Stimulated activated CD8-positive, alpha-beta memory T cell treated with anti-CD3 and anti-CD28 coated beads, Interleukin-15, amount 100 ng/mL, for 48 hours (primary cell): ENCODE measurements at regions not wholly inside any gene's neighbourhood (a gene's known extent, or its start where the extent isn't known, plus 50 kb on each side); places are given as distances from the start of the nearest gene placed in this dataset.

Source experiments
- DNase-seq, 2 donors: peaks; one replicate each; pipeline ENCODE4 v3.0.0-alpha.2; 2020; ENCODE audit warnings: low read depth in 2 of 2

- DNase-seq: no peak
Measured at GRCh38 chr20:20992686-20993360, 113.3 kb downstream of the LINC00237 start.

GRCh38 chr20:20992277-20992676 is 113.9 kb downstream of the LINC00237 start:
- no peak for DNase-seq

GRCh38 chr20:20989081-20989480 is 117.1 kb downstream of the LINC00237 start:
- DNase-seq: no peak

DNA sequence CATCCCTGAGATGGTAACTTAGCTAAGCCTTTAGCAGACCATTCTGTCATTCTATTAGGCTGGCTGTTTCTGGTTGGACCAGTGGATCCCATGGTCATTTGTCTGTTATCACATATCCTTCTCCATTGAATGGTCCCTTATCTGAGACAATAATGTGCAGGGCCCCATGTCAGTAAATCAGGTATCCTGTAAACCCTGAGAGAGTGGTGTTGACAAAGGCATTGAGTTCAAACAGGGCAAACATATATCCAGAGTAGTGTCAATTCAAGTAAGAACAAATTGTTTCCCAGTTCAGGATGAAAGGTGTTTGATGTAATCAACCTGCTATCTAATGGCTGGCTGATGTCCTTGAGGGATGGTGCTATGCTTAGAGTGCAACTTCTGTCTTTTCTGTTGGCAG is 126.2 kb downstream of the LINC00237 start:
- DNase-seq: no peak

DNA sequence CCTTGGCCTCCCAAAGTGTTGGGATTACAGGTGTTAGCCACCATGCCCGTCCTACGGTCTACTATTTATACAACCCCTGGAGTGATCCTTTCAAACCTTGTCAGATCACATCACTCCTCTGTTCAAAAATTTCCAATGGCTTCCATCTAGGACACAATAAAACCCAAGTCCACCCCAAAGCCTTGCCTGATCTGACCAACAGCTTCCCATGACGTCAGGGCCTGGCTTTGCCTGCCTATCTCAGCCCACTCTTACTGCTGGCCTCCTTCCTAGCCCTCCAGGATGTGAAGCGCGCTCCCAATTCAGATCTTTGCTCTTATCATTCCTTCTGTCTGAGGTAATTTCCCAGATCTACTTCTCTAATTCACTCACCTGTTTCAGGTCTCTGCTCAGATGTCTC is 128.4 kb downstream of the LINC00237 start:
- DNase-seq: no peak

- no peak for DNase-seq
Measured at GRCh38 chr20:20972490-20972889, 133.7 kb downstream of the LINC00237 start.

- DNase-seq: no peak
Measured at GRCh38 chr20:20971810-20972209, 134.3 kb downstream of the LINC00237 start.

DNA sequence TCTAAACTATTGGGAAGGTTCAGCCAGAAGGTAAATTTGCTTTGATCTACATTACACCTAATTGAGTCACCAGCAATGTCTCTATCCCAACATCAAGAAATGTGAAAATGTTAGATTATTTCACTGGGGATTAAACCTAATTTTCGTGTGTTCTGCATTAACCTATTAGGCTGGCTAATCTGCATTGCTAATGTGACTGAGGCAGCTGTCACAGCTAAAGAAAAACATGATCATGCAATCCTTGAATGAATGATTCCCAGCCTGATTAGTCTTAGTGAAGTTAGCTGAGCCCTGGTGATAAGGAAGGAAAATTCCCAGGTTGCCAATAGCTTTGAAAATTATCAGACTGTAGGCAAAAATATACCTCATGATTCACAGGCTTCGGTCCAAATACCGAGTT is 135.3 kb downstream of the LINC00237 start:
- DNase-seq: no peak

DNA sequence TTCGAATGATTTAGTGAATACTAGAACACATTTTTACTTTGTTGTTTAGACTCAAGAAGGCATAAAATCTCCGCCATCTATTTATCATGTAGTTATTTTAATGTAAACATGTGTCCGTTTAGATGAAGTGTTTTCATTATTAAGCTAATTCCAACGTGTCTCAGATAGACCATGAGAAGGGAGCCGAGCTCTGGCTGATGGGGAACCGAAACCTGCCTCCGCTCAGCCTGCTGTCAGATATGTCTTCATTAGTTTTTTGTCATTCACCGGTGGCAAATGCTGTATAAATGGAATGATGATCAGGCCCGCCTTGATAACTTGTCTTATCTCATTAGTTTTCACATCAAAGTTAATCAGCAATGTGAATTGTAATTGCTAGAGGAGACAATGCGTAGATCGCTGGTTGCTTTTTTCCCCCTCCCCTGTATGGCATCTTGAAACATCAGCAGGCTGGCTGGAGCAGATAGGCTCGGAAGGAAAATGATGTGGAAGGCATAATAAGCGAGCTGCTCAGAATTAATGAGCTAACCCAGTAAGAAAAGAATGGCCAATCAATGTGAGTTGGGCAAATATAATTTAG is 136.4 kb downstream of the LINC00237 start:
- DNase-seq: no peak

- DNase-seq: no peak
Measured at GRCh38 chr20:20967564-20968184, 138.5 kb downstream of the LINC00237 start.

DNA sequence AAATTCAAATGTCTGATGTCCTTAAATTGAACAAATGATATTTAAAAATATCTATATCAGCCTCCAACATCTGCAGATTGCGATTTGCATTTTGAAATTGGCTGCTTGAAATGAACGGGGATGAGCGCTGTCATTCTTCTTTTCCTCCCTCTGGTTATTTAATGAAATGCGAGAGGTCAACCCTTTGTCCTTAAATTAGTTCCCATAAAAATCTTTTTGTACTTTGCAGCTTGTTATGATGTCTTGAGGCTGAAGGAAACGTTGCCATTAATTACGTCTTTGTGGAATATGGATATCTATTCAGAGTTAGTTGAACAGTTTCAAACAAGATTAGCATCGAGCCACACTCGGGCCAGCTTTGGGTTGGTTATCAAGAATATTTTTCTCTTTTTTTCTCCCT is 140.0 kb downstream of the LINC00237 start:
- DNase-seq: no peak

DNA sequence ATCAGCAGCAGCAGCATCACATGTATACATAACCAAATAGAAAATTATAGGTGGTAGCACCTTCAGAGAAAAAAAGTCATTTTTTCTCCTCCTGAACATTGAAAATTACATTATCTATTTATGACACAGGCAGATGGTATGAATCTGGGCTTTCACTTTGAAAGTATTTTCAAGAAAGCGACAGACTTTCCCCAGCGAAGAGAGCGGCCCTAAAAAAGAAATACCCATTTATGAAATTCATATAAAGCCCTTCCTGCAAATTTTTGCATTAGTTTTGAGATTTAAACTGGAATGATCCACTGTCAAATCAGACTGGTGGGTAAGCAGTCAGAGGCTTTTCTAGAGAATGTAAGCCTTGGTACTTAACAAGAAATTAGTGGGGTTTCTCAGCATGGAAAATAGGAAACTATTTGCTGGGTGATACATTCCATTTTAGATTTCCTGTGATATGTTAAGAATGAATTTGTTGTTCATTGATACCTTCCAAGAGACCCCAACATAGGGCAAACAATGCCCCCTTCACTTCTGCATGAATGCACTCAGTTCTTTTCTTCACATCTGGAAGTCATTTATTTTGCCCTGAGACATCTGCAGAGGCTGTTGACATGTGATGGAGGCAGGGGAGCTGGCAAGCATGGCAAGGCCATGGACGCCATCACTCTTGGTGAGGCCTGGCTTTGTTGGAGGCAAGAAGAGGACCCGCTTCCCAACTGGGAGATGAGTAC is 147.0 kb downstream of the LINC00237 start:
- DNase-seq: no peak

DNA sequence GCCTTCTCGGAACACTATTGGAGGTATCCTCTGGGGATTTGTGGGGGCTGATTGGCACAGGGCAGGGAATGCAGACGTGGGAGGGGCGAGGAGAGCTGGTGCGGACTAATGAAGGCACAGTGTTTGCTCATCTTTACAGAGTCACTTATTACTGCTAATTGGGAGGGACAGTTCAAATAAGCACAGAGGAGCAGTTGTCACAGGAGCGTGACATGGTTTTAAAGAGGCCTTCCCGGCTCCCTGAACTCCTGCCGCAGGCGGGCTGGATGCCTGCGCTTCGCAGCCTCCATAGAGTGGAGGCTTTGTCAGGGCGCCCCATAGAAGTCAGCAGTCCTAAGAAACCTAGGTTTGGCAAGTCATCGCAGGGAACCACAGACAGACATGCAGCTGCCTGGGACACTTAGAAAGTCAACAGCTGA is 149.6 kb downstream of the LINC00237 start:
- DNase-seq: no peak

GRCh38 chr20:20955892-20956291 is 150.3 kb downstream of the LINC00237 start:
- no peak for DNase-seq

DNA sequence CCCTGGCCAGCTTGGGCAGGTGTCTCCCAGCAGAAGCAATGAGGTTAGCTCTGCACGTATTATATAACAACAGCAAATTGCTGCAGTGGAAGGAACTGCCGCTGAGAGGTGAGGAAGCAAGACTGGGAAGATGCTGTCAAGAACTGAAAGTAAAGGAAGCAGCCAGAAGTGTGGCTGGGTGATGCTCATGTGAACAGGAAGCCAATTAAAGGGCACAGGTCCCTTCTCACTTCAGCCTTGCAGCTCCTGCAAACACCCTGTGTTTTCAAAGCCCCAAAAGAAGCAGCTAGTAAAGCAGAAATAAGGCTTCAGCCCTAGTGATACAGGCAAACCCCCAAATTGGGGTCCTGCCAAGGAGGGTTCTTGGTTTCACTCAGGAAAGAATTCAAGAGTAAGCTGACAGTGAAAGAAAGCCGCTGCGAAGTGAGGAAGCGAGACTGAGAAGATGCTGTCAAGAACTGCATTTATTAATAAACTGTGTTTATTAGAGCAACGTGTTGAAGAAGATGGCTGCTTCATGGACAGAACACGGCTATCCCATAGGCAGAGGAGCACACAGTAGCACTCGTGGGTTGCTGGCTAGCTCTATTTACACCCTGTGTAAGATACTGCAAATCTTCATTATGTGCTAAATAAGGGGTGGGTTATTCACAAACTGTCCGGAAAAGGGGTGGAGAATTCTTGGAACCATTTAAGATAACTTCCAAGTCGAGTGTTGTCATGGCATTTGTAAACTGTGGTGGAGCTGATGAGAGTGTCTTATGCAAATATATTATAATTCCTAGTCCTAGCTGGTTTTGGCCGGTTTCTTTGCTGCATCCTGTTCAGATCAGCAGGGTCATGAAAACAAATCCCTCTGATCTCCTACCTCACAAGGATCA is 152.2 kb downstream of the LINC00237 start:
- DNase-seq: no peak

DNA sequence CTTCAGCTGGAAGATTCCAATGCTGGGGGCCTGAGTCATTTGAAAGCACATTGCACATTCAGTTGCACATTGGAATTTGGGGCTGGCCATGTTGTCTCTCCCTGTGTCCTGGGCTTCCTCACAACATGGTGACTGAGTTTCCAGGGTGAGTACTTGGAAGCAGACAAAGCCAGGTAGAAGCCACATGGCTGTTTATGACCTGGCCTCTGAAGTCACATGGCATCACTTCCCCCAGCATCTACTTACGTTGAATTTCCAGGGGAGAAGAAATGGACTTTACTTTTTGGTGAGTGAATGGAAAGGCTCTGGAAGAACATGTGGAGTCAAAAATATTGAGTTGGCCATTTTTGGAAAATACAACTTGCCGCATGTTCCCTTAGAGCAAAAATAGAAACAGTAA is 155.5 kb downstream of the LINC00237 start:
- DNase-seq: no peak

GRCh38 chr20:20946122-20946759 is 159.9 kb downstream of the LINC00237 start:
- no peak for DNase-seq

- DNase-seq: no peak
Measured at GRCh38 chr20:20941468-20941889, 164.7 kb downstream of the LINC00237 start.

DNA sequence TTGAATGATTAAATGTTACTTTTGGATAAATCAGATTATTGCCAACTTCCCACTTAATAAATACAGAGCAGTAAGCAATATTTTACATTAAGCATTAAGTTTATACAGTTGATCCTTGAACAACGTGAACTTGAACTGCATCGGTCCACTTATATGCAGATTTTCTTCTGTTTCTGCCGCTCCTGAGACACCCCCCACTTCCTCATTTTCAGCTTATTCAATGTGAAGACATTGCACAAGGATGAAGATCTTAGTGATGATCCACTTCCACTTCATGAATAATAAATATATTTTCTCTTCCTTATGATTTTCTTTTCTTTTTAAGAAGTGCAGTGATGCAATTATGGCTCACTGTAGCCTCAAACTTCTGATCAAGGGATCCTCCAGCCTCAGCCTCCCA is 167.2 kb downstream of the LINC00237 start:
- no peak for DNase-seq

DNA sequence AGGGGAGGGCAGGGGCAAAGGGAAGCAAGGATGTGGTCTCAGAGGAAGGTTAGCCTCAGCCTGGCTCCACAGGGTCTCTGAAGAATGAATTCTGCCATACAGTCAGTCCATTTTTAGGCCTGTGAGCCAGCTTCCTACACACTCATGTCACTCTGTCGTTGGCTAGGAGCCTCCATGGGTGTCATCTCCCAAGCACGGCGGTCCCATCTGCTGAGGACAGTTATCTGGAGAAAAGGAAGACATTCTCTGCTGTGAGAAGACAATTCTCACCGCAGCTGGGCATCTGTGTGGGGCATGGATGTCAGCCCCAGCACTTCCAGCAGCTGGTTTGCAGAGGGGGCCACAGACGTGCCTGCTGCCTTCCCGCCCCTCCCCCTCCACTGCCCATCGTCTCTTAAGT is 167.6 kb downstream of the LINC00237 start:
- no peak for DNase-seq

- DNase-seq: no peak
Measured at GRCh38 chr20:20938131-20938530, 168.0 kb downstream of the LINC00237 start.
